ENCODE measurements at regions not wholly inside any gene's neighbourhood (a gene's known extent, or its start where the extent isn't known, plus 50 kb on each side); places are given as distances from the start of the nearest gene placed in this dataset.

DNA sequence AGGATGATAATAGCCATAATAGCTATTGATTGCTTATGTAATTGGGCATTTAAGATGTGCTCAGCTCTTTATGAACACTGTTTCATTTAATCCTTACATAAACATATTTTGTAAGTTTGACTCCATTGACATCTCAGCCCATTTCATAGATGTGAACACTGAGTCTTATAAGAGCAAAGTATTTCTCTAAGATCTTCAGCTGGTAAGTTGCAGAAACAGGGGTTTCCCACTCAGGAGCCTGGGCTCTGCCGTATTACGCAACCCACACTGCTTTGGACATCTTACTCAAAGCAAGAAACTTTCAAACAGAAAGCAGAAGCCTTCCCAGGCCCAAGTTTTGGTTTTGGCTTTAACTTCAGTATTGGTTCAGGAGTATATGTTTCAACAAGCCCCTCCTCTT is 705.1 kb downstream of the MED13L start:
- DNase-seq: no peak

DNA sequence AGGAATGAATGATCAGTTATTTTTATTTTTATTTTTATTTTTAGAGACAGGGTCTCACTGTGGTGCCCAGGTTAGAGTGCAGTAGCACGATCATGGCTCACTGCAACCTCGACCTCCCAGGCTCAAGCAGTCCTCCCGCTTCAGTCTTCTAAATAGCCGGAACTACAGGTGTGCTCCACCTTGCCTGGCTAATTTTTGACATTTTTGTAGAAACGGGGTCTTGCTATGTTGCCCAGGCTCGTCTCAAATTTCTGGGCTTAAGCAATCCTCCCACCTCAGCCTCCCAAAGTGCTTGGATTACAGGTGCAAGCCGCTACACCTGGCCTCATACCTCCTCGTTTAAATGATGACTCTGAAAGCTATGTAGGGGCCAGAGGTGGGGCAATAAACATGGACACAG is 706.0 kb downstream of the MED13L start:
- no peak for DNase-seq

DNA sequence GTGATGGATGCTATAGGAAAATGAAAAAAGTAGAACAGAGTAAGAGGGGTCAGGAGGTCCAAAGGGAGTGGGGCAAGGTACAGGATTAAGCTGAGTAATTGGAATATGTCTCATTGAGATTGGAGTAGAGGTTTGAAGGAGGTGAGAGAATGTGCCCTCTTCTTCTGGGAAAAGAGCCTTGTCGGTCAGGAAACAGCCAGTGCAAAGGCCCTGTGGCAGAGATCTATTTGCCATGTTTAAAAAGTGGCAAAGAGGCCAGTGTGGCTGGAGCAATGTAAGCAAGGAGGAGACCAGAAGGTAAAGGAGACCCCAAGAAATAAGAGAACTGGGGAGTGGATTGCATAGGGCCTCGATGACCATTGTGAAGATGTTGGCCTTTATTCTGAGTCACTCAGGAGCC is 706.5 kb downstream of the MED13L start:
- no peak for DNase-seq

DNA sequence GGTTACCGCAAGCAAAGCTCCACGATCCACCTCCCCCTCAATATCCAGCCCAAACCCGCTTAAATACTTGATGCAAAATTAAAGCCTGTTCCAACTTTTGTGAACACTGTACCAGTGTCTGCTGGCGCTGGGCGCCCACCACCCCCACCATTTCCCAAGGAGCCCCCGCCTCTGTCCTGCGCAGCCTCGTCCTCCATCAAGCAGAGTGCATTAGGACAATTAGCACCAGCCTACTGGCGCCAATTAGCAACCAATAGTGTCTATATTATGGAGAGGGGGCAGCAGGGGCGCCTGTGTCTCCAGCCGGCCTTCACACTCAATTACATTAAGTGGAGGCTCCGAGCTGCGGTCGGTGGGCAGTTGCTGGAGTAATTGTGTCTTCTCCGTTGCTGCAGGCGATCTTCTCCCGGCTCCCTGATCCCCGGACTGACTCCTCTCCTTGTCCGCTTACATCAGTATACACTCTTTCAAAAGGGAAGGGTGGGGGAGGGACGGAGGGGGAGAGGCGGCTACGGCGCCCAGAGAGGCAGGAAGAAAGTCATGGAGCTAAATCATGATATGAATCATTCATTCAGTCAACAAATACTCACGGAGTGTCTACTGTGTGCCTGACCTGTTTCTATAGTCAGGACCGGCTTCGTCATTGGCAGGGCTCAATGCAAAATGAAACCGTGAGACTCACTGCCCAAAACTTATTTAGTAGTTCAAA is 707.3 kb downstream of the MED13L start:
- DNase-seq: no peak

DNA sequence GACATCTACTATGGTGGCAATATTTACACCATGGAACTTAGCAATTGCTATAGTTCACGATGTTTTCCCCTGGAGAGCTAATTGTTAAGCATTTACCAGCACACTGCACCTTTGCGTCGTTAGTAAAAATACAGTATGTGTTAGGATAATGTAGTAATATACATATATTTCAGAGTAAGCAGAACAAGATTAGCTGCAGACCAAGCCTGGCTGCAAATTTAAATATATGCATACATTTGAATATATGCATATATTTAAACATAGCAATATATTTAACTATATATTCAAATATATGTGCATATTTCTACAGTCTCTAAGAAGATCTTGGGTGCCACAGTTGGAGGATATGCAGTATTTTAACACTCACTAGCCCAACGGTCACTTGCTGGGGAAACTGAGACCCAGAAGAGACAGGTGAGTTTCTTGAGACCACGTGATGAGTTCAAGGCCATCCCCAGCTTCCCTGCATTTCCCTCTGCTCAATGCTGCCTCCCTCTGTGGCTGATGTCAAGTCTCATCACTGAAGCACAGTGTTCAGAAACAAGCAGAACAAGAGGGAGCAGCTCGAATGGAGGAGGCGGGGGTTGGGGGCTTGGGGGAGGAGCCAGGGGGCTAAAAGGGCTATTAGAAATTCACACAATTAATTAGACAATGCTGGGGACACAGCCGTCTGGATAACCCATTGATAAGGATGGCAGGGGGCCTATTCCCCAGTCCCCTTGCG is 708.0 kb downstream of the MED13L start:
- no peak for DNase-seq

DNA sequence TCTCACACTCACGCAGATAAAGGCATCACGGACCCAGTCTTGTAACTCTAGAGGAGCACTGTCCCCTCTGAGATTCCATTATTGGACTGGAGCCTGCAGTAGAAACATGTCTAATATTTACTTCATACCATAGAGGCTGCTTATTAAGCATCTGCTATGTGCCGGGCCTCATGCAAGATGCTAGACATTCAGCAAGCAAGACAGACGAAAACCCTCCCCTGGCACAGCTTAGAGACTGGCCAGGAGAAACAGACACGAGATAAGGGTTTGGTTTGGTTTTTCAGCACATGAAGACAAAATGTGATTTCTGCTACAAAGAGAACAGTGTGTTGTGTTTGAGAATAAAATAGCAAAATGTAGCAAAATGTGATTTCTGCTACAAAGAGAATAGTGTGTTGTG is 719.2 kb downstream of the MED13L start:
- no peak for DNase-seq

DNA sequence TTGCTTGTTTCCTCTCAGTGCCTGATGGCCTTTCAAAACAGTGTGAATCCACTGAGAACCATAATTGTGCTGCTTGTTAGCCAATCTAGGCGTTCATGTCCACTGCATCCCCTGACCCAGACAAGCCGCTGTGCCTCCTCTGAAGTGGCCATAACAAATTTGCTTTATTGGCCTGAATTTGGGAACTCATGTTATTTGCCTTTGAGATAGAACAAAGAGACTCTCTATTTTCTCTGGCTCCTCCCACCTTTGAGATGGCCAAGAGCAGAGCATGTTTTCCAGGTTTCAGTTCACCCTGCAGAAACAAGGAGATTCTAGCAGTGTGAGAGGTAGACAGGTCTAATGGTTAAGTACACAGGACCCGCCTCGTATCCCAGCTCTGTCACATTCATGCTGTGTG is 723.9 kb downstream of the MED13L start:
- DNase-seq: no peak

DNA sequence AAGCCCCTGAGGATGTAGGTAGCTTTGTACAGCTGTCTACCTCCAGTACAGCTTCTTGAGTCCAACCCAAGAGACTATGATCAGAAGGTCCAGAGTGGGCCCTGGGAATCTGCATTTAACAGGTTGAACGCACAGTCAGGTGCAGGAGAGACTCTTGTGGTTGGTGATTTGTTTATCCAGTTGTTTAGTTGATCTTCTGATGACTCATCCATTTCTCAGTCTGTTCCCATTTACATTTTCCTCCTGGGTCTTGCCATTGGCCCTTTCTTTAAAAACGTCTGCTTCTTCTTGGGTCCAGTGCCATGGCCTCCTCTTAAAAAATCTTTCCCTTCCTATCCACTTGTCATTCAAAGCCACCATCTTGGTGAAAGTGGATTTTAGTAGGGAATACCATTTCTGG is 734.2 kb downstream of the MED13L start:
- DNase-seq: no peak

DNA sequence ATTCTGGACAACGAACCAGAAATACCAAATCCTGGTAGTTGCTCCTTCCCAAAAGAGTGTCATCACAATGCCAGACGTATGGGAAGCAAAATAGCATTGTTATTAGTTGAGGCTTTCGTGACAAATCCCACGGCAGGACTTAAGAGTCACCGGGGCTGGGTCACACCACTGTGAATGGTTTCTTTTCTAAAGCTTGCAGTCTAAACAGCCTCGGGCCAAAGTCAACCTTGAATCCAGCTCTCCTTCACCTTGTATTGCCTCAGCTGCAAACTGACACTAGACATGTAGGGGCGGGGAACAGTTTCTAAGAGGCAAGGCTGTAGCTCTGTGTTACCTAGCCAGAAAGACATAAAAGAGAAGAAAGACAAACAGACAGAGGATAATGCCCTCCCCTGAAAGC is 734.8 kb downstream of the MED13L start:
- DNase-seq: no peak

DNA sequence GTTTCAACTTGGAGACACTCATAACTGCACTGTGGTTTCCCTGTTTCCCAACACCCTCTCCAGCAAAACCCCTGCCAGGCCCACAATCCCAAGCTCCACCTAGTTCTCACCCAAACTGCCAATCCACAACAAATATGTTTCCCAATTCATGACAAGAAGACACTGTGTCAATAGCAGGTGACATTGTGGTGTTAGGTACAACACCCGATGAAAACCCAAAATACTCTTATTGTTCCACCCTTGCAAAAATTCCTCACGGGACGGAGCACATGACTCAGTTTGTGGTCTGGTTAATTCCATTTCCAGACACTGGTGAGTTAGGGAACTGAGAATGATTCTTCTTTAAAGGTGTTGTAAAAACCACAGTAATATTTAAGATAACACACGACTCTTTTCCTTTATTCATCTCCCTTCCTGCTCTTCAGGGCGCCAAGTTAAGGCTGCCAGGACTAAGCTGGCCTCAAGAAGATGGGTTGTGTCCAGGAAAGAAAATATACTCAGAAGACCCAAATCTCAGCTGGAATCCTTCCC is 735.5 kb downstream of the MED13L start:
- DNase-seq: no peak

DNA sequence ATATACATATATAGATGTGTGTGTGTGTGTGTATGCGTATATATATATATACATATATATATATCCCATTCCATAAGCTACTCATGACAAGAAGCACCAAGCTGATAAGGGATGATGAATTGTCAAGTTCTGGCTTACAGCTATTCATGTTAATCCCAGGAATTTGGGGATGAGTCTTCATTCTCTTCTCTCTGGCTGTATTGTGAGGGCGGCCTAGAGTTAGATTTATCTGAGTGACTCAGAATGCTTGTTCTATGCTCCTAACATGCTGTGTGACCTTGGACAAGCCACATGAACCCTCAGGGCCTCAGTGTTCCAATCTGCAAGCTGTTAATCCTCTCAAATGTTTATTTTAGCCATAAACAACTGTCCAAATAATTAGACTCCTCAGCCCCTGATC is 749.0 kb downstream of the MED13L start:
- no peak for DNase-seq

DNA sequence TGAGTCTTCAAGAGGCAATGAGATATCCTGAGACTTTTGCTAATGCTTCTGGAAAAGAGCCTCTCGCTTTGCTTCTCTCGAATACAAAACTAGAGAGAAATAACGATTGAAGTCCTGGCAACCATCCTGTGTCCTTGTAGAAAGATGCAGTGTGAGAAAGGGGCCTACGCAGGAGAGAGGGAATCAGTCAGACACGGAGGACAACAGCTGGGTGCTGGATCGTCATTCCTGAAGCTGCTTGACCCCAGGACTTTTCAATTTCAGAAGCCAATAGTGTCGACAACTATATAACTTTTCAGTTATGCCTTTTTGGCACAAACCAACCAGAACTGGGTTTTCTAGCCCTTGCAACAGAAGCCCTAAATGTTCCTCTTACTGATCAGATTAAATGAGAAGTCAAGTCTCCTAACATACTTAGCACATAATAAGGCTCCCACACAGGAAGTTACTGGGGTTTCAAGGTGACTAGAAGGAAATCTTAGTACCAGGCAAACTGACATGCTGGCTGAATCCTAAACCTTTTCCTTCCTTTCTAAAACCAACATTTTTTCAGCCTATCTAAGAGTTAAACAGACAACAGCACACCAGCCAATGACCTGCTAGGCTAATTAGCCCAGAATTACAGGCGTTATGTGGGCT is 755.6 kb downstream of the MED13L start:
- no peak for DNase-seq

DNA sequence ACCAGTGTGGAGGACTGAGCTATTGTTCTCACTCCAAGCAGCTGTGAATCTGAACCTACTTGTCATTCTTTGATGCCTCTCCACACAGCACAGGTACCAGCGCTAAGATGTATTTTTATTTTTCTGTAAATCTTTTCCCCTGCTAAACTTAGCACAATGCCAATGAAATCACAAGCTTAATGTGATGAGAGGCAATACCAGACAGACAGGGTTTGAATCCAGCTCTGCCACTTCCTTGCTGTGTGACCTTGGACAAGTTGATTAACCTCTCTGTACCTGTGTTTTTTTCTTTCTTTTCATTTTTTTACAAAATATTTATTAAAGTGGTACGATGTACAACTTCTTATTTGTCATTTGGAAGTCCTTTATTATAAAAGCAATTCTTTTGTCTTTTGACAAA is 757.6 kb downstream of the MED13L start:
- DNase-seq: no peak

DNA sequence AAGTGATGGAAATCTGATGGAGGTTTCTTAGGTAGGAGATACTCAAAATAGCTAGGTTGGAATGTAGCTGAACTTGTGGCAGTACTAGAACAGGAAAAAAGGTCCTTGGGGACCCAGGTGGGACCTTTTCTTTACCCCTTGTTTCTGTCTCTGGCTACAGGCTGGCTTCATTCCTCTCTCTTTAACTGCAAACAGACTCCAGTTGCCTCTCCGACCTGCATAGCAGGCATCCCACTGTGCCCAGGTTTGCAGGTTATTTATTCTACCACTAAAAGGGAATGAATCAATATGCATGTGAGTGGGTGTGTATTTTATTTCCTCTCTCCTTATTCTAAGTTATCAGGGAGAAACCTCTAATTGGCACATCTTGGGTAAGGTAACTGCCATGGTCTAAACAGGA is 758.1 kb downstream of the MED13L start:
- no peak for DNase-seq

DNA sequence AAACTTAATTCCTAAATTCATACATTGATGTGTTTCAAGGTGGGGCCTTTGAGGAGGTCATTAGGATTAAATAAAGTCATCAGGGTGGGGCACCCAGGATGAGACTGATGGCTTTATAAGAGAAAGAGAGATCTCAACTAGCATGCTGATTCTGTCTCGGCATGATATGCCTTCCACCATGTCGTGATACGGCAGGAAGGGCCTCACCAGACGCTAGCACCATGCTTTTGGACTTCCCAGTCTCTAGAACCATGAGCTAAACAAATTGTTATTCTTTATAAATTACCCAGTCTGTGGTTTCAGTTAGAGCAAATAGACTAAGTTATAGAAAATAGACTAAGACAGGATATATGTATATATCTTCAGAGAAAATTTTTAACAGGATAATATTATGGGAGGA is 759.6 kb downstream of the MED13L start:
- DNase-seq: no peak

DNA sequence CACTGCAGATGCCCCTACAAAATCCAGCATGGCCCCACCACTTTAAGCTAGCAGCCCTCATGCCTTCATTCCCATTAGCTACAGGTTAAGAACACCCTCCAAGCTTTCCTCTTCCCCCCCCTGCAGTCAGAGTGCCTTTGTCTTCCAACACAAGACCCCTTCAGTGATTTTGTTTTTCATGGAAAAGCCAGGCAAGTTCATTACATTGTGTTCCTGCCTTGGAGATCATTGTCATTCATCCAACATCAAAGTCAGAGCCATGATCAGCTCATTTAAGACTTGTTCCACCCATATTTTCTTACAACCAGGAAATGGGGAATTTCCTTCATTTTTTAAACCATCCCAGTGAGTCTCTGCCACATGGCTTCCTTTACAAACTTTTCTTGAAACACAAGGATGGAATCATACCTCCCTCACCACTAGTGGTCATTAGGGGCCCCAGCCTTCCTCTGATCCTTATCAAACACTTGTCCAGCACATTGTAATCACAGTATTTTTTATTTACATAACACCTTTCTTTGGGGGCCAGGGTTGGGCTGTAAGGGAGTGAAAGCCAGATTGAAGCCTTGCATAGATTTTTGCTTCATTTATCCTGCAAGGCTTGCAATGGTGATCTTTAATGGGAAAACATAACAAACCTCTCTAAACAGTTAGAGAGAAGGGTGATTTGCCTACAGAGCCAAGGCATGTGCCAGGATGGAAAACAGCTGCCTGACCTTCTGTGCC is 765.3 kb downstream of the MED13L start:
- no peak for DNase-seq

DNA sequence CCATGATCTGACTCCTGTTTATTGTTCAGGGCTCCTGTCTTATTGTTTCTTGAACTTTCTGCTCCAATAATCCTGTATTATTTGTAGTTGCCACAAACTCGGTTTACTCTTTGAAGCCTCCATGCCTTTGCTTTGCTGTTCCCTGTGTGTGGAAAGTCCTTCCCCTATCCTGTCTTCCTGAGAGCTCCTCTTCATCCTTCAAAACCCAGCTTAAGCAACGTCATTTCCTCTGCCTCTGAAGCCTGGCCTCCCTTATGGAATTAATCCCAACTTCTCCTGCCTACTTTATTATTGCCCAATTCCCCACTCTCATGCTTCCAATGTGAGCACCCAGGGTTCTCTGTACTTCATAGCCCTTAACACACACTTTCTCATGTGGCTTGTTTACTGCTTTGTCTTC is 766.2 kb downstream of the MED13L start:
- DNase-seq: no peak

DNA sequence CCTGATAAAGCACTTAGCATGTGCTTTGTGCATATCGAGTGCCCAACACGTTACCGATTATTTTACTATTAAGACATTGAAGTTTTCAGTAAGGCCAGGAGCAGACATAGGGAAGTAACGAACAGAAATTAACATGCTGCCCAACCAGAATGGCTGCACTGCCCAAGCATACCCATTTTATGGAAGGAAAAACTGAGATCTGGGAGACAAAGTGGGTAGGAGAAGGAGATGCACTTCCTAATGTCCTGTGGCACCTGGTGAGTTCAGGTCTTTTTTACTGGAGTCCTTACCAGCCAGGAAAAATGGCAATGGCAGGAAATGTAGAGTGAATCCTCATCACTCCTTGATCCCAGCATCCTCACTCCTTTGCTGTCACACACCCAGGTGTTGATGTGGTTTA is 768.5 kb downstream of the MED13L start:
- no peak for DNase-seq

DNA sequence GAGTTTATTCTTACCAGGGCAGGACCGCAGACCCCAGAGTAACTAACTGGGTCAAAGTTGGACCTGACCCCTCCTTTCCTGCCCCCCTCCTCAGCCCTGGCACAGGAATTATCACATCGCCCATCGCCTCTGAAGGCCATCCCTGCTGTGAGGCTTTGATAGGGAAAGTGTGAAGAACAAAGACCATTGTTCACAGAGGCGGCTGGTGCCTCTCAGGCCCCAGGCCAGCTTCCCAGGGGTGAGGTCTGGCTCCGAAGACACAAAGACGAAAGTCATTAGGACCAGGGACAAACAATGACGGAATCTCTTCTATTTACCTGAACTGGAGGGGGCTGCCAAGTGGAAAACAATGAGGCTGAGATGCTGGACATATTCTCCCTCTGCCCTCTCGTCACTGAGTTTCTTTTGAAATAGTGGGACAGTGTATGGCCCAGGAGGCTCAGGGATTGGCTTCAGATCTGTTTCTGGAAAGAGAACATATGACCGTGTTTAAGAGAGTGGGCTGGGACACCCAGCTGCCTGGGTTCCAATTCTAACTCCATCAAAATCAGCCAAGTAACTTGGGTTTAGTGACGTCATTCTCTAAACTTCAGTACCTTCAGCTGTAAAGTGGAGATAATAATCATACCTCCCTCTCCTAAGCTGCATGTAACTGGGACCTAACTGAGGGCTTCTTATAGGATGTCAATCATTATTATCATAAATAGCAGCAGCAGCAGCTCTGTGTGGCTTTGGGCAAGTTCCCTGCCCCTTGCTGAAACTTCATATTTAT is 769.4 kb downstream of the MED13L start:
- no peak for DNase-seq

DNA sequence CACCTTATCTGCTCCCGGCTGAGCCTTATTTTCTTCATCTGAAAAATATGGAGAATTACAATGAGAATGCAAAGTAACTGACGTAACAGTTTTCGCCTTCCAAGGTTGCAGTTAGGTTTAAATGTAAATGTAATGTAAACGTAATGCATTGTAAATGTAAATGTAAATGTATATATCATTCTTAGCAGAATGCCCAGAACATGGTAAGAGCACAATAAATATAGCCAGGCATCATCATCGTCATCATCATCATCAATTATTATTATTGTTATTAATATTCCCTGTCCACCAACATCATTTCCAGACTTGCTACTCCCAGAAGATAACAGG is 770.0 kb downstream of the MED13L start:
- no peak for DNase-seq

DNA sequence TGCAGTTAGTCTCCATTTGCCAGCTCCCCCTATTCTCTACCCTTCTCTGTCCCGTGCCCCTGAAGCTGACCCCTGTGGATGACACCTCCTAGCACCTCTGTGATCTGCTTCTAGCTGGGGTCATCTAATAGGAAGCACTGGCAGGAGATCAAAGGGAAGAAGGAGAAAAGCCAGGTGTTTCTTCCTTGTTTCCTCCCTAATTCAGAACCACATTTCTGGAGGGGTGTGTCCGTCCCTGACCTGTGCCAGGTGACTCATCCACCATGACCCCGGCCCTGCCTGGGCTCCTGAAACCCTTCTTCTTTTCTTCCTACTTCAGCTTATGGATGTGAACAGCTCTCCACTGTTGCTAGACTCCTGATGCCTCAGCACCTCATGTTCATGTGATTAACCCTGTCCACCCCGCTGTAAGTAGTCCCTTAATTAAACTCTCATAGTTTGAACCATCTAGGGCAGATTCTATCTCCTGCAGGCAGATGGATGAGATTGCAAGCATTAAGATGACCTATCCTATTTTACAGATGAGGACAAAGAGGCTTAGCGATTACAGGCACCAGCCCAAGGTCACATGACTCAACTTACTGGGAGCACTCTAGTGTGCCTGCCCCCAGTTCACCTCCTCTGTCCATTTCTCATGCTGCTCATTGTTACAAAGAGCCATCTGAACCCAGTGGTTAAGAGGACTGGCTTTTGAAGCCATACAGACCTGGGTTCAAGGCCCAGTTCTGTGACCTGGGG is 770.5 kb downstream of the MED13L start:
- DNase-seq: no peak

Measured in right kidney (tissue), 1 donor.